ENCODE measurements at regions not wholly inside any gene's neighbourhood (a gene's known extent, or its start where the extent isn't known, plus 50 kb on each side); places are given as distances from the start of the nearest gene placed in this dataset.

GRCh38 chr15:100759698-100760356 is 119.8 kb upstream of the ALDH1A3 start (continued):
- TF ChIP-seq NFIC (IDR thresholded peaks at IDR 0.05; ENCODE audit: borderline replicate concordance) (peak; percentile 79), FOXJ3 (CRISPR knock-in tag; IDR thresholded peaks at IDR 0.05) (no peak), IRF3 (IDR thresholded peaks at IDR 0.05; ENCODE audit: low read depth, low read length) (no peak), TAF1 (IDR thresholded peaks at IDR 0.05; ENCODE audit: borderline replicate concordance, low read depth, low read length) (no peak), MXI1 (IDR thresholded peaks at IDR 0.05; ENCODE audit: low read depth, low read length) (no peak; the same call in 1 of the 2 replicates), EP300 (IDR thresholded peaks at IDR 0.05; ENCODE audit: borderline replicate concordance in 1 of 2, low read depth in 1 of 2, low read length in 1 of 2) (peak; percentile 71 to 76), CHD2 (IDR thresholded peaks at IDR 0.05; ENCODE audit: low read length, partially characterized antibody) (peak; percentile 90), FOXM1 (IDR thresholded peaks at IDR 0.05; ENCODE audit: low read depth) (no peak), FOSL2 (IDR thresholded peaks at IDR 0.05; ENCODE audit: borderline replicate concordance, low read depth) (peak; percentile 88), YY1 (IDR thresholded peaks at IDR 0.05; ENCODE audit: low read depth) (no peak), JUND (IDR thresholded peaks at IDR 0.05) (peak; percentile 92), EZH2phosphoT487 (IDR thresholded peaks at IDR 0.05; ENCODE audit: borderline replicate concordance, low read depth) (no peak), POLR2AphosphoS5 (IDR thresholded peaks at IDR 0.05; ENCODE audit: low read depth, low read length) (peak; percentile 51; the same call in 1 of the 2 replicates), ZBTB33 (IDR thresholded peaks at IDR 0.05; ENCODE audit: borderline replicate concordance, low read depth) (no peak)
- TF ChIP-seq, protein P1, sequence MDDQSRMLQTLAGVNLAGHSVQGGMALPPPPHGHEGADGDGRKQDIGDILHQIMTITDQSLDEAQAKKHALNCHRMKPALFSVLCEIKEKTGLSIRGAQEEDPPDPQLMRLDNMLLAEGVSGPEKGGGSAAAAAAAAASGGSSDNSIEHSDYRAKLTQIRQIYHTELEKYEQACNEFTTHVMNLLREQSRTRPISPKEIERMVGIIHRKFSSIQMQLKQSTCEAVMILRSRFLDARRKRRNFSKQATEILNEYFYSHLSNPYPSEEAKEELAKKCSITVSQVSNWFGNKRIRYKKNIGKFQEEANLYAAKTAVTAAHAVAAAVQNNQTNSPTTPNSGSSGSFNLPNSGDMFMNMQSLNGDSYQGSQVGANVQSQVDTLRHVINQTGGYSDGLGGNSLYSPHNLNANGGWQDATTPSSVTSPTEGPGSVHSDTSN (IDR thresholded peaks at IDR 0.05): peak; percentile 79

DNA sequence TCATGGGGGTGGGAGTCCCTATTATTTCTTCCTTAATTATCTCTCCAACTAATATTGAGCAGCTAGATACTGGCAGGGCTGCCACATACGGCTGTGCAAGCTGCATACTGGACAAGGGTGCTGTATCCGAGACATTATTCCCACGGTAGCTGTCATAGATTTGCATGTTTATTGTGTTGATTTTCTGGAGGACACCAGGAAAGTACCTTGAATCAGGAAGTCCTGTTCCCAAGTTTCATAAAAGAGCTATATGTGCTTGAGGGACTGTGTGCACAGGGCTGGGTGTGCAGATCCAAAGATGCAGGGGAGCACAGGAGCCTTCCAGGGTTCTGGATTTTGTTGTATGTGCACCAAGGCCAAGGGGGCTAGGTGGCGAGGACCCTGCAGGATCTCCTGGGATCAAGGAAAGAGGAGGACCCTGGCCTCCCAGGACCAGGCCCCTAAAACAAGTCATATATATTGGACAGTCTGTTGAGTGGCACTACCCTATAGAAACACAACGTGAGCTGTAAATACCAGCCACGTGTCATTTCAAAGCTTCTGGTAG is 119.2 kb upstream of the ALDH1A3 start:
- no peaks in the 10 kb centered on the region for H3K79me2 ChIP-seq (ENCODE audit: insufficient read depth)
- no peak overlapping the region for H3K4me3 ChIP-seq (ENCODE audit: low read depth in 2 of 2, low read length in 1 of 2)
- no peak for DNase-seq
- peaks cover 4% of the 10 kb centered on the region for H3F3A ChIP-seq (replicated peaks; ENCODE audit: insufficient read depth)
- no peak overlapping the region for H2AFZ ChIP-seq (ENCODE audit: low read depth)
- H3K27ac ChIP-seq (ENCODE audit: low read depth in 2 of 2, low read length in 1 of 2): peak overlapping the region; percentile 75 to 95; a peak in 3 of 4 replicates
- no peaks in the 10 kb centered on the region for H3K27me3 ChIP-seq (ENCODE audit: insufficient read depth)
- no peaks in the 10 kb centered on the region for H3K36me3 ChIP-seq (replicated peaks in 1 of 2; ENCODE audit: control insufficient read depth in 1 of 2, insufficient read depth in 2 of 2, low read length in 1 of 2)
- no peaks in the 10 kb centered on the region for H4K20me1 ChIP-seq (ENCODE audit: insufficient read depth)
- WGBS (ENCODE audit: low lambda C conversion rate): 80% methylated on average over 6 of the region's 6 CpGs
- peaks cover 8% of the 10 kb centered on the region; the same call in 1 of the 2 replicates for H3K9me3 ChIP-seq
- H3K9ac ChIP-seq: no peak overlapping the region
- CTCF ChIA-PET: interaction anchor here (0.8 to 2.8 kb wide), 3 partner anchors 24 to 112 kb away, joined by 5 to 12 read pairs (median 8); no protein-coding TSS in a partner anchor
- peaks cover 11 to 53% of the 10 kb centered on the region in 2 experiments; a peak in 3 of 4 replicates for H3K4me1 ChIP-seq (ENCODE audit: control insufficient read depth in 1 of 2, insufficient read depth in 2 of 2, low read depth in 1 of 2, low read length in 1 of 2)
- H3K4me2 ChIP-seq: peak overlapping the region; percentile 68
- POLR2A ChIA-PET: no interaction called here
- H3K9me2 ChIP-seq: no peaks in the 10 kb centered on the region
- no peak for TF ChIP-seq USF1 (IDR thresholded peaks at IDR 0.05; ENCODE audit: borderline replicate concordance, low read depth)
- TF ChIP-seq NFIC (IDR thresholded peaks at IDR 0.05; ENCODE audit: borderline replicate concordance): no peak
- TF ChIP-seq, protein P2, sequence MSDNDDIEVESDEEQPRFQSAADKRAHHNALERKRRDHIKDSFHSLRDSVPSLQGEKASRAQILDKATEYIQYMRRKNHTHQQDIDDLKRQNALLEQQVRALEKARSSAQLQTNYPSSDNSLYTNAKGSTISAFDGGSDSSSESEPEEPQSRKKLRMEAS (IDR thresholded peaks at IDR 0.05; ENCODE audit: low read depth): no peak
- TF ChIP-seq FOXM1 (IDR thresholded peaks at IDR 0.05; ENCODE audit: low read depth): no peak
- TF ChIP-seq ELF1 (IDR thresholded peaks at IDR 0.05): no peak
- no peak for TF ChIP-seq RXRA (IDR thresholded peaks at IDR 0.05; ENCODE audit: borderline replicate concordance, low read depth)
- TF ChIP-seq GATA2 (CRISPR knock-in tag; IDR thresholded peaks at IDR 0.05): no peak
- TF ChIP-seq, protein P1 (IDR thresholded peaks at IDR 0.05): no peak
- no peak for TF ChIP-seq RAD21 (IDR thresholded peaks at IDR 0.05; ENCODE audit: low read length)
- no peak for TF ChIP-seq RCOR1 (IDR thresholded peaks at IDR 0.05; ENCODE audit: low read length)
- no peak for TF ChIP-seq SIN3A (IDR thresholded peaks at IDR 0.05; ENCODE audit: borderline replicate concordance, low read depth, low read length)
- TF ChIP-seq MXI1 (IDR thresholded peaks at IDR 0.05; ENCODE audit: low read depth, low read length): no peak
- TF ChIP-seq YY1 (IDR thresholded peaks at IDR 0.05; ENCODE audit: low read depth): no peak
- no peak for TF ChIP-seq SMC3 (IDR thresholded peaks at IDR 0.05; ENCODE audit: low read depth, low read length)
- no peak for TF ChIP-seq TAF1 (IDR thresholded peaks at IDR 0.05; ENCODE audit: borderline replicate concordance, low read depth, low read length)
